ENCODE measurements at regions not wholly inside any gene's neighbourhood (a gene's known extent, or its start where the extent isn't known, plus 50 kb on each side); places are given as distances from the start of the nearest gene placed in this dataset.

- Histone ChIP-seq H3K27me3 (ENCODE audit: control insufficient read depth, insufficient read depth, low read length) (no peaks in the 10 kb centered on the region), H3K9me3 (ENCODE audit: control insufficient read depth in 2 of 3, insufficient read depth in 1 of 3, low read length in 3 of 3) (no peaks in the 10 kb centered on the region), H3K4me1 (ENCODE audit: control insufficient read depth in 2 of 3, insufficient read depth in 2 of 3, low read depth in 1 of 3, low read length in 3 of 3) (no peaks in the 10 kb centered on the region), H3K9ac (ENCODE audit: low read length in 3 of 3) (no peak overlapping the region), H3K27ac (ENCODE audit: low read depth in 2 of 2, low read length in 2 of 2) (no peak overlapping the region), H3K36me3 (ENCODE audit: control insufficient read depth in 2 of 3, insufficient read depth in 3 of 3, low read length in 3 of 3) (no peaks in the 10 kb centered on the region), H3K4me3 (ENCODE audit: low read length in 3 of 3) (no peak overlapping the region)
- intact Hi-C loops (cut with DNase I), result no loop called here
- no peak for TF ChIP-seq CTCF (IDR thresholded peaks at IDR 0.05; ENCODE audit: borderline replicate concordance, extremely low read depth, insufficient read depth)
- no peak for FAIRE-seq
- no peak for DNase-seq
Measured at GRCh38 chr13:81757348-81757970, 1416.5 kb upstream of the SPRY2 start.

GRCh38 chr13:81745391-81745790 is 1404.5 kb upstream of the SPRY2 start:
- no peaks in the 10 kb centered on the region for H3K9me3 ChIP-seq (ENCODE audit: control insufficient read depth in 2 of 3, insufficient read depth in 1 of 3, low read length in 3 of 3)

DNA sequence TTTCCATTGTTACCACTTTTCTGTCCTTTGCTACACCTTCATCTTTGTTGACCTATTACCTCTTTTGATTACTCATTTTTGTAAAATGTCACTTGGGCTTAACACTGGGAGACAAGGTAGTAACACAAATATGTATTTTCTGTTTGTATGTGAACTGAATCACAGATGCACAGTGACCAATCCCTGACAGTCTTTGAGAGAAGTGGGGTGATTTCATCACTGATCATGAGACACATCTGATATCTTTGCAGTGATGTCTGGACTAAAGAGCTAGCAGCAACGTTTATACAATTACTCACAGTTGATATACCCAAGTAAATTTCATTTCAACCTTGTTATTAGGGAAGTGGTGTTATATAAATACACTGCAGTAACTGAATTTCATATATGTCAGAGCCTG is 1397.4 kb upstream of the SPRY2 start:
- no peaks in the 10 kb centered on the region for H3K36me3 ChIP-seq (ENCODE audit: control insufficient read depth in 2 of 3, insufficient read depth in 3 of 3, low read length in 3 of 3)
- no peaks in the 10 kb centered on the region for H3K27me3 ChIP-seq (ENCODE audit: control insufficient read depth, insufficient read depth, low read length)
- TF ChIP-seq CTCF (IDR thresholded peaks at IDR 0.05; ENCODE audit: borderline replicate concordance, extremely low read depth, insufficient read depth), result no peak
- FAIRE-seq (no peak), DNase-seq (no peak)
- no peaks in the 10 kb centered on the region for H3K9me3 ChIP-seq (ENCODE audit: control insufficient read depth in 2 of 3, insufficient read depth in 1 of 3, low read length in 3 of 3)
- intact Hi-C loops (cut with DNase I), result no loop called here
- no peak overlapping the region for H3K9ac ChIP-seq (ENCODE audit: low read length in 3 of 3)
- H3K4me3 ChIP-seq (ENCODE audit: low read length in 3 of 3), result no peak overlapping the region
- no peak overlapping the region for H3K27ac ChIP-seq (ENCODE audit: low read depth in 2 of 2, low read length in 2 of 2)
- no peaks in the 10 kb centered on the region for H3K4me1 ChIP-seq (ENCODE audit: control insufficient read depth in 2 of 3, insufficient read depth in 2 of 3, low read depth in 1 of 3, low read length in 3 of 3)

More at GRCh38 chr13:81745391-81745790, 1404.5 kb upstream of the SPRY2 start:
- Histone ChIP-seq H3K27ac (ENCODE audit: low read depth in 2 of 2, low read length in 2 of 2) (no peak overlapping the region), H3K4me1 (ENCODE audit: control insufficient read depth in 2 of 3, insufficient read depth in 2 of 3, low read depth in 1 of 3, low read length in 3 of 3) (no peaks in the 10 kb centered on the region), H3K36me3 (ENCODE audit: control insufficient read depth in 2 of 3, insufficient read depth in 3 of 3, low read length in 3 of 3) (no peaks in the 10 kb centered on the region), H3K27me3 (ENCODE audit: control insufficient read depth, insufficient read depth, low read length) (no peaks in the 10 kb centered on the region), H3K4me3 (ENCODE audit: low read length in 3 of 3) (no peak overlapping the region), H3K9ac (ENCODE audit: low read length in 3 of 3) (no peak overlapping the region)
- FAIRE-seq (no peak), DNase-seq (peak in 1 of 5 donors; percentile 35)
- intact Hi-C loops (cut with DNase I), result no loop called here
- TF ChIP-seq CTCF (IDR thresholded peaks at IDR 0.05; ENCODE audit: borderline replicate concordance, extremely low read depth, insufficient read depth), result no peak
